ENCODE measurements at regions not wholly inside any gene's neighbourhood (a gene's known extent, or its start where the extent isn't known, plus 50 kb on each side); places are given as distances from the start of the nearest gene placed in this dataset.

DNA sequence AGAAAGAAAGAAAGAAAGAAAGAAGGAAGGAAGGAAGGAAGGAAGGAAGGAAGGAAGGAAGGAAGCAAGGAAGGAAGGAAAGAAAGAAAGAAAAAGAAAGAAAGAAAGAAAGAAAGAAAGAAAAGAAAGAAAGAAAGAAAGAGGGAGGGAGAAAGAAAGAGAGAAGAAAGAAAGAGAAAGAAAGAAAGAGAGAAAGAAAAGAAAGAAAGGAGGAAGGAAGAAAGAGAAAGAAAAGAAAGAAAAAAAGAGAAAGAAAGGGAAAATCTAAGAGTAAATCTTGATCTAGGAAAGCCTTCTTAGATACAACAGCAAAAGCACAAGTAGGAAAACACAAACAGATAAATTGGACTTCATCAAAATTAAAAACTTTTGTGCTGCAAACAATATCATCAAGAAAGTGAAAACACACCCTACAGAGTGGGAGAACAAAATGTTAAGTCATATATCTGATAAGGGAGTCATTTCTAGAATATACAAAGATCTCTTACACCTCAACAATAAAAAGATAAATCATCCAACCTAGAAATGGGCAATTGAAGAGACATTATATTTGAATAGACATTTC is 116.8 kb upstream of the FGF3 start:
- TF ChIP-seq POLR2AphosphoS5 (IDR thresholded peaks at IDR 0.05), result no peak
- TF ChIP-seq, protein P1, sequence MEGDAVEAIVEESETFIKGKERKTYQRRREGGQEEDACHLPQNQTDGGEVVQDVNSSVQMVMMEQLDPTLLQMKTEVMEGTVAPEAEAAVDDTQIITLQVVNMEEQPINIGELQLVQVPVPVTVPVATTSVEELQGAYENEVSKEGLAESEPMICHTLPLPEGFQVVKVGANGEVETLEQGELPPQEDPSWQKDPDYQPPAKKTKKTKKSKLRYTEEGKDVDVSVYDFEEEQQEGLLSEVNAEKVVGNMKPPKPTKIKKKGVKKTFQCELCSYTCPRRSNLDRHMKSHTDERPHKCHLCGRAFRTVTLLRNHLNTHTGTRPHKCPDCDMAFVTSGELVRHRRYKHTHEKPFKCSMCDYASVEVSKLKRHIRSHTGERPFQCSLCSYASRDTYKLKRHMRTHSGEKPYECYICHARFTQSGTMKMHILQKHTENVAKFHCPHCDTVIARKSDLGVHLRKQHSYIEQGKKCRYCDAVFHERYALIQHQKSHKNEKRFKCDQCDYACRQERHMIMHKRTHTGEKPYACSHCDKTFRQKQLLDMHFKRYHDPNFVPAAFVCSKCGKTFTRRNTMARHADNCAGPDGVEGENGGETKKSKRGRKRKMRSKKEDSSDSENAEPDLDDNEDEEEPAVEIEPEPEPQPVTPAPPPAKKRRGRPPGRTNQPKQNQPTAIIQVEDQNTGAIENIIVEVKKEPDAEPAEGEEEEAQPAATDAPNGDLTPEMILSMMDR (IDR thresholded peaks at IDR 0.05), result no peak
- no peak for TF ChIP-seq POLR2A (IDR thresholded peaks at IDR 0.05)
- H3K27me3 ChIP-seq, result no peaks in the 10 kb centered on the region
- no peak for DNase-seq (ENCODE audit: low spot score in 2 of 2)
- H3K4me1 ChIP-seq, result no peaks in the 10 kb centered on the region
- H3K36me3 ChIP-seq, result no peaks in the 10 kb centered on the region
- no peaks in the 10 kb centered on the region for H3K9me3 ChIP-seq
- no peak overlapping the region for H3K27ac ChIP-seq
- no peak overlapping the region for H3K4me3 ChIP-seq
- intact Hi-C loops (cut with DNase I; ENCODE audit: low total_unique reads), result no loop called here

DNA sequence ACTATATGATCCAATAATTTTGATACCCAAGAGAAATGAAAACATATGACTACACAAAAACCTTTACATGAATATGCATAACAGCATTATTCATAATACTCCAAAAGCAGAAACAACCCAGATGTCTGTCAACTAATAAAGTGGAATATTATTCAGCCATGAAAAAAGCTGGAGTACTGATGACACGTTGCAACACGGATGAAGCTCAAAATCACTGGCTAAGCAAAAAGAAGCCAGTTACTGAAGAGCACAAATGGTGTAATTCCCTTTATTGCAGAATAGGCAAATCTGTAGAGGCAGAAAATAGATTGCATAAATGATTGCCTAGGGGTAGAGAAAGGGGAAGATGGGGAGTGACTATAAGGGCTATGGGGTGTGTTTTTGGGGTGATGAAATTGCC is 117.6 kb upstream of the FGF3 start:
- no peaks in the 10 kb centered on the region for H3K27me3 ChIP-seq

DNA sequence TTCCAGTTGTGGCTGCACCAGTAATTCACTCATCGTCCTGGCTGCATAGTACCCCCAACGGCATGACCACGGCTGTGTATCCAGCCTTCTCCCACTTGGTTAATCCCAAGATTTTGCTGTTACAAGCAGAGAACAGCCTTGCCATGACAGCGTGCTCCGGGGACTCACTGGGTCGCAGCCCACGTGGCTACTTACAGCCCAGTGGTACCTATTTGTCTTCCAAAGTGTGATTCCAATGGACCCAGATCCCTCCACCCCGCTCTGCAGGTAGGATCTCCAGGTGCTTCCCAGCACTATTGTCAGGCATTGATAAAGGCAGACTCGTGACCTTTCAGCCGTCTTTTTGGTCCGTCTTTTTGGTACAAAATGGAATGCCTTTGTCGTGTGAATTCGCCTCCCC is 119.0 kb upstream of the FGF3 start:
- H3K4me3 ChIP-seq, result no peak overlapping the region
- H3K4me1 ChIP-seq, result no peaks in the 10 kb centered on the region
- no peaks in the 10 kb centered on the region for H3K9me3 ChIP-seq
- no peaks in the 10 kb centered on the region for H3K36me3 ChIP-seq
- no peak for DNase-seq (ENCODE audit: low spot score in 2 of 2)
- TF ChIP-seq POLR2A (IDR thresholded peaks at IDR 0.05) (no peak), POLR2AphosphoS5 (IDR thresholded peaks at IDR 0.05) (no peak)
- TF ChIP-seq, protein P1 (IDR thresholded peaks at IDR 0.05), result no peak
- intact Hi-C loops (cut with DNase I; ENCODE audit: low total_unique reads), result no loop called here
- H3K27me3 ChIP-seq, result no peaks in the 10 kb centered on the region
- H3K27ac ChIP-seq, result no peak overlapping the region

More for the DNA sequence above, 117.6 kb upstream of the FGF3 start:
- no peak for DNase-seq (ENCODE audit: low spot score in 2 of 2)
- no peaks in the 10 kb centered on the region for H3K4me1 ChIP-seq
- intact Hi-C loops (cut with DNase I; ENCODE audit: low total_unique reads), result no loop called here
- no peaks in the 10 kb centered on the region for H3K9me3 ChIP-seq
- TF ChIP-seq POLR2A (IDR thresholded peaks at IDR 0.05), result no peak
- TF ChIP-seq, protein P1 (IDR thresholded peaks at IDR 0.05), result no peak
- TF ChIP-seq POLR2AphosphoS5 (IDR thresholded peaks at IDR 0.05), result no peak
- H3K27ac ChIP-seq, result no peak overlapping the region
- no peaks in the 10 kb centered on the region for H3K36me3 ChIP-seq
- no peak overlapping the region for H3K4me3 ChIP-seq

DNA sequence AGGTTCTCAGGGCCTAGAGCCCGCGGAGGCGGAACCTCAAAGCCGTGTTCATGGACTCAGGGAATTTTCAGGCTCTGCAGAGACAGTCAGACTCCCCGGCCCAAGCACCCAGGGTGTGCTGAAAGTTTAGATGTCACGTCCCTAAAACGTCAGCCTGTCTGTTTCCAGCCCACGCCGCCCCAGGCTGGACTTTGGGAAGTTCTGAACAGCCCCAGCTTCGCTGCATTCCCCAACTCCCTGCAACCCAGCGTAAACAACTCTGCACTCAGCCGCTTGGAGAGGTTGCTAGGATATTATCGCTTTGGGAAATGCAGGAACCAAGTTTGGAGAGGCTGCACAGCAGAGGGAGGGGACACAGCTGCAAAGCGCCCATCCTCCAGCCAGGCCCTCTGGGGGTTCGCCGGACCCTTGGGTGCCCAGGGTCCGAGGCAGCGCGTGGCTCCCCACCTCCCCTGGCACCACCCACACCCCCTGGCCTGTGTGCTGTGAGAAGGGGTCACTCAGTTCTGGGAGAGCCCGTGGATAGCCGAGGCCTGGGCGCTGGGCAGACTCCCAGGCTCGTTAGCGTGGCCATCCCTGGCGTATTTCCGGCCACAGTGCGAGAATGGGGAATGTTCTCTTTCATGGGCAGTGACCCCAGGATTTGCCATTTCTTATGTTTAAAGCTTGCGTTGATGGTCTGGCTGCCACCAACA is 120.5 kb upstream of the FGF3 start:
- Histone ChIP-seq H3K36me3 (no peaks in the 10 kb centered on the region), H3K4me3 (peak overlapping the region in 2 of 3 donors; percentile 17 to 33), H3K4me1 (no peaks in the 10 kb centered on the region), H3K27ac (peak overlapping the region; percentile 48 to 80), H3K9me3 (no peaks in the 10 kb centered on the region), H3K27me3 (no peaks in the 10 kb centered on the region)
- intact Hi-C loops (cut with DNase I; ENCODE audit: low total_unique reads), result no loop called here
- no peak for TF ChIP-seq POLR2AphosphoS5 (IDR thresholded peaks at IDR 0.05)
- TF ChIP-seq POLR2A (IDR thresholded peaks at IDR 0.05), result no peak
- TF ChIP-seq, protein P1 (IDR thresholded peaks at IDR 0.05), result no peak
- DNase-seq (ENCODE audit: low spot score in 2 of 2), result no peak

DNA sequence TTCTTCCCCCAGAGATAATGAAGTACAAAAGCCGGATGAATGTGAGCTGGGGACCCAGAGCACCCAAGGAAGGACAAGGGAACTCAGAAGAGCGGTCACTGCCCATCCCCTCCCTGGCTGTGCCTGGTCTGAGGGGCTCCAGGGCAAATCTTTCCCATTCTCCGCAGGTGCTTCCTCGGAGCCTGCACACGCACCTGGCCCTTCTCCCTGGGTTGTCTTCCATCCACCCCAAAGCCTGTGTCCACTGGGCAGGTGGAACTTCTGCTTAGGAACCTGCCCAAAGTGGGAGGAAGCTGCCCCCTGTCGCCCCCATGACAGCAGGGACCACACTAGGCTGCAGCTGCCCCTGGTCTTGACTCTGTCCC is 121.0 kb upstream of the FGF3 start:
- intact Hi-C loops (cut with DNase I; ENCODE audit: low total_unique reads), result no loop called here
- H3K27me3 ChIP-seq, result no peaks in the 10 kb centered on the region
- no peaks in the 10 kb centered on the region for H3K36me3 ChIP-seq
- no peaks in the 10 kb centered on the region for H3K9me3 ChIP-seq
- no peak overlapping the region for H3K4me3 ChIP-seq
- TF ChIP-seq POLR2AphosphoS5 (IDR thresholded peaks at IDR 0.05) (no peak), POLR2A (IDR thresholded peaks at IDR 0.05) (no peak)
- TF ChIP-seq, protein P1 (IDR thresholded peaks at IDR 0.05), result no peak
- DNase-seq (ENCODE audit: low spot score in 2 of 2), result no peak
- no peaks in the 10 kb centered on the region for H3K4me1 ChIP-seq
- peak overlapping the region; percentile 48 to 80 for H3K27ac ChIP-seq

Data from breast epithelium (tissue), 4 donors.